GM21528 (cell line): ENCODE measurements at regions not wholly inside any gene's neighbourhood (a gene's known extent, or its start where the extent isn't known, plus 50 kb on each side); places are given as distances from the start of the nearest gene placed in this dataset.
A peak's percentile ranks its signal among the peaks of the same experiment; 100 is the strongest.

Source experiments
- ATAC-seq: cut with Tn5 transposase; IDR thresholded peaks from one replicate; pipeline ENCODE4 v1.9.1; 2021; ENCODE audit warnings: mild to moderate bottlenecking, moderate library complexity; ENCODE audit not compliant: unreplicated experiment, low FRiP score

GRCh38 chr4:3343358-3343757 lies 50.5 kb downstream of the RGS12 start:
- no peak for ATAC-seq

- no peak for ATAC-seq
Observed at GRCh38 chr4:3344104-3344503, 51.3 kb downstream of the RGS12 start.

- ATAC-seq: no peak
Observed at GRCh38 chr4:3344596-3344995, 51.8 kb downstream of the RGS12 start.

- no peak for ATAC-seq
Observed at GRCh38 chr4:3345384-3345783, 52.6 kb downstream of the RGS12 start.

- no peak for ATAC-seq
Observed at GRCh38 chr4:3346146-3346545, 53.3 kb downstream of the RGS12 start.

- no peak for ATAC-seq
Observed at GRCh38 chr4:3347871-3348270, 55.0 kb downstream of the RGS12 start.

- no peak for ATAC-seq
Observed at GRCh38 chr4:3348621-3349020, 55.8 kb downstream of the RGS12 start.

- no peak for ATAC-seq
Observed at GRCh38 chr4:3349116-3349515, 56.3 kb downstream of the RGS12 start.

- ATAC-seq: no peak
Observed at GRCh38 chr4:3351997-3352396, 59.2 kb downstream of the RGS12 start.

- ATAC-seq: no peak
Observed at GRCh38 chr4:3352505-3352904, 59.7 kb downstream of the RGS12 start.

- ATAC-seq: no peak
Observed at GRCh38 chr4:3352941-3353594, 60.2 kb downstream of the RGS12 start.

- ATAC-seq: no peak
Observed at GRCh38 chr4:3353752-3354454, 61.1 kb downstream of the RGS12 start.

- ATAC-seq: no peak
Observed at GRCh38 chr4:3354455-3354811, 61.6 kb downstream of the RGS12 start.

GRCh38 chr4:3355266-3355748 lies 62.5 kb downstream of the RGS12 start:
- ATAC-seq: peak; percentile 75

GRCh38 chr4:3358656-3359055 lies 65.8 kb downstream of the RGS12 start:
- no peak for ATAC-seq

- no peak for ATAC-seq
Observed at GRCh38 chr4:3360777-3361176, 68.0 kb downstream of the RGS12 start.

- ATAC-seq: no peak
Observed at GRCh38 chr4:3361406-3361805, 68.6 kb downstream of the RGS12 start.

- ATAC-seq: no peak
Observed at GRCh38 chr4:3361896-3362295, 69.1 kb downstream of the RGS12 start.

GRCh38 chr4:3362431-3363287 lies 69.8 kb downstream of the RGS12 start:
- no peak for ATAC-seq

GRCh38 chr4:3363411-3364141 lies 70.8 kb downstream of the RGS12 start:
- no peak for ATAC-seq

- ATAC-seq: no peak
Observed at GRCh38 chr4:3364199-3364598, 71.4 kb downstream of the RGS12 start.
